K562 (cell line): ENCODE measurements at regions not wholly inside any gene's neighbourhood (a gene's known extent, or its start where the extent isn't known, plus 50 kb on each side); places are given as distances from the start of the nearest gene placed in this dataset.

ENCODE experiments used
- ATAC-seq: fragments of 200-7000 bp; cut with Tn5 transposase; 3 replicates; pipeline ENCODE4 v1.9.1; 2020; ENCODE audit warnings: moderate library complexity
- BruUV-seq: library from RNA; stranded (reverse); fragments of 400-500 nt; replicated peaks from 2 replicates; lab custom pipeline; 2021; lab: Mats Ljungman, UMichigan
- CTCF ChIA-PET: fragments of 300-600 bp; formaldehyde crosslinking; extraction: SDS; loops from one replicate; lab custom pipeline; 2021; ENCODE audit warnings: low intra/inter-chr PET ratio; lab: Yijun Ruan, JAX
- POLR2A ChIA-PET: fragments of 300-600, 350-650 bp; sonication (Branson Sonifier 250); formaldehyde crosslinking; extraction: SDS; loops from one replicate; lab custom pipeline; 2021; ENCODE audit warnings: antibody characterized with exemption, inconsistent platforms; lab: Yijun Ruan, JAX
- DNase-seq, 4 experiments: peaks; one replicate each; pipeline versions ENCODE4 v3.0.0 to v3.0.0-alpha.2; 2011 to 2018; ENCODE audit warnings: low spot score in 3 of 4, mixed read lengths in 3 of 4; ENCODE audit errors: extremely low read depth in 1 of 4
- FAIRE-seq: peaks from 2 replicates; lab custom pipeline; 2011; peaks lifted over from hg19 to GRCh38; lab: Jason Lieb, UNC
- H2AFZ ChIP-seq: 2 replicates; pipeline ENCODE4 v1.6.0; 2011; ENCODE audit warnings: low read depth, low read length, control low read depth, inconsistent platforms
- H3K27ac ChIP-seq: fragments of 200-600 bp; 3 replicates; pipeline ENCODE4 v1.8.0; 2011; ENCODE audit warnings: low read depth, mild to moderate bottlenecking, control low read depth, inconsistent platforms, low read length, moderate library complexity, mixed read lengths; ENCODE audit errors: extremely low read depth
- H3K27me3 ChIP-seq, 2 experiments: fragments of 300-600 bp in 1 of 2; 2 replicates in 1 of 2; 3 replicates in 1 of 2; pipeline versions ENCODE4 v1.6.0 to v1.8.0; 2011; ENCODE audit warnings: inconsistent platforms in 2 of 2, low read length in 2 of 2, mild to moderate bottlenecking in 1 of 2, mixed read lengths in 1 of 2, moderate library complexity in 1 of 2; ENCODE audit not compliant: control insufficient read depth in 2 of 2, insufficient read depth in 2 of 2
- H3K36me3 ChIP-seq: fragments of 300-600 bp; 3 replicates; pipeline ENCODE4 v1.8.0; 2011; ENCODE audit warnings: mild to moderate bottlenecking, low read length, inconsistent platforms; ENCODE audit not compliant: control insufficient read depth, insufficient read depth
- H3K4me1 ChIP-seq, 2 experiments: fragments of 200-600 bp in 1 of 2; replicated peaks in 1 of 2; 2 replicates in 1 of 2; 3 replicates in 1 of 2; pipeline versions ENCODE4 v1.5.1 to v1.8.0; 2011; ENCODE audit warnings: inconsistent platforms in 2 of 2, low read length in 2 of 2, mild to moderate bottlenecking in 1 of 2, mixed read lengths in 1 of 2, moderate library complexity in 1 of 2; ENCODE audit not compliant: control insufficient read depth in 2 of 2, insufficient read depth in 2 of 2
- H3K4me2 ChIP-seq: 2 replicates; pipeline ENCODE4 v1.6.1; 2011; ENCODE audit warnings: low read length, control low read depth, inconsistent platforms, mixed read lengths; ENCODE audit not compliant: insufficient read depth
- H3K4me3 ChIP-seq: fragments of 200-600 bp; sonication (generic), shearing (Covaris generic); 2 replicates; pipeline ENCODE4 v1.5.1; 2016; ENCODE audit warnings: control low read depth, inconsistent platforms
- H3K79me2 ChIP-seq: fragments of 200-600 bp; 3 replicates; pipeline ENCODE4 v1.8.0; 2011; ENCODE audit warnings: low read length, inconsistent platforms; ENCODE audit not compliant: control insufficient read depth, insufficient read depth
- H3K9ac ChIP-seq, 2 experiments: 2 replicates each; pipeline versions ENCODE4 v1.6.0 to v1.6.1; 2011; ENCODE audit warnings: low read depth in 2 of 2, low read length in 2 of 2, control low read depth in 1 of 2, inconsistent platforms in 1 of 2, mild to moderate bottlenecking in 1 of 2, mixed read lengths in 1 of 2; ENCODE audit not compliant: insufficient read depth in 1 of 2
- H3K9me1 ChIP-seq: one replicate; pipeline ENCODE4 v1.6.0; 2011; ENCODE audit warnings: inconsistent platforms, mild to moderate bottlenecking, low read length, moderate library complexity; ENCODE audit not compliant: control insufficient read depth, insufficient read depth
- H3K9me3 ChIP-seq: replicated peaks from 2 replicates; pipeline ENCODE4 v1.5.1; 2011; ENCODE audit warnings: low read depth, low read length, inconsistent platforms; ENCODE audit not compliant: control insufficient read depth, insufficient read depth
- H4K20me1 ChIP-seq: replicated peaks from 2 replicates; pipeline ENCODE4 v1.6.1; 2011; ENCODE audit warnings: low read length, inconsistent platforms, mixed read lengths; ENCODE audit not compliant: control insufficient read depth, insufficient read depth
- HBP1 ChIP-seq: fragments of 450-650 bp; formaldehyde crosslinking; IDR thresholded peaks from 2 replicates; pipeline ENCODE4 v1.4.0; 2022; ENCODE audit warnings: missing genetic modification characterization
- ID3 ChIP-seq, 2 experiments: fragments of 250-450 bp in 1 of 2; fragments of 450-650 bp in 1 of 2; sonication (Bioruptor Pico) in 1 of 2; IDR thresholded peaks; 2 replicates each; pipeline versions ENCODE4 v1.6.1 to v1.8.0; 2016 to 2021; ENCODE audit warnings: mild to moderate bottlenecking in 2 of 2, moderate library complexity in 2 of 2, missing compliant biosample characterization in 1 of 2, missing genetic modification characterization in 1 of 2
- KAT8 ChIP-seq: fragments of 450-650 bp; IDR thresholded peaks from 2 replicates; pipeline ENCODE4 v1.6.1; 2016; ENCODE audit warnings: low read depth, mild to moderate bottlenecking
- MBD2 ChIP-seq: sonication (generic); IDR thresholded peaks from 2 replicates; pipeline ENCODE4 v1.6.1; 2016; ENCODE audit warnings: low read depth, borderline replicate concordance
- NR2C1 ChIP-seq, 2 experiments: fragments of 450-650 bp; IDR thresholded peaks; 2 replicates each; pipeline ENCODE4 v1.6.1; 2017; ENCODE audit warnings: mild to moderate bottlenecking in 2 of 2, antibody characterized with exemption in 1 of 2, inconsistent platforms in 1 of 2, missing compliant biosample characterization in 1 of 2, missing genetic modification characterization in 1 of 2
- NUFIP1 ChIP-seq: fragments of 450-650 bp; IDR thresholded peaks from 2 replicates; pipeline ENCODE4 v1.6.1; 2018; ENCODE audit not compliant: partially characterized antibody
- PRPF4 ChIP-seq: fragments of 200-400 bp; formaldehyde crosslinking; IDR thresholded peaks from one replicate; pipeline ENCODE4 v1.6.1; 2017; ENCODE audit warnings: low read length, low read depth, mild to moderate bottlenecking; ENCODE audit not compliant: insufficient read depth, poor library complexity, severe bottlenecking
- SMAD3 ChIP-seq: fragments of 450-650 bp; formaldehyde crosslinking; conservative IDR thresholded peaks from 2 replicates; pipeline ENCODE4 v1.4.0; 2020; ENCODE audit warnings: mild to moderate bottlenecking
- ZNF217 ChIP-seq: sonication (generic); formaldehyde crosslinking; IDR thresholded peaks from 2 replicates; pipeline ENCODE4 v1.8.0; 2022; ENCODE audit warnings: mild to moderate bottlenecking, missing genetic modification reagents
- ZNF23 ChIP-seq: fragments of 250-450 bp; sonication (Bioruptor Pico); IDR thresholded peaks from 2 replicates; pipeline ENCODE4 v1.4.0; 2020; ENCODE audit warnings: mild to moderate bottlenecking
- ZNF583 ChIP-seq: fragments of 250-450 bp; sonication (Bioruptor Pico); IDR thresholded peaks from 2 replicates; pipeline ENCODE4 v1.4.0; 2020
- WGBS: fragments of 100-300 bp; shearing (Covaris generic); methylation state at CpG from one replicate; pipeline ENCODE4 v1.1.6; 2016; ENCODE audit warnings: low coverage, mixed read lengths; ENCODE audit not compliant: insufficient coverage; ENCODE audit errors: missing lambda C conversion rate; 5-methylcytosine and 5-hydroxymethylcytosine counted together
- in situ Hi-C: fragments of 300-500 bp; cut with MboI; formaldehyde crosslinking; loops from 4 replicates; pipeline ENCODE4 v1.15.0; 2018; ENCODE audit warnings: inconsistent platforms, mixed read lengths
- intact Hi-C: fragments of 100-400 bp; cut with micrococcal nuclease; formaldehyde crosslinking; loops from 2 replicates; pipeline ENCODE4 v1.14.2; 2022
- TF ChIP-seq, protein P1 (sequence below): fragments of 250-450 bp; sonication (Bioruptor Pico); IDR thresholded peaks from 2 replicates; pipeline ENCODE4 v1.8.0; 2021; ENCODE audit warnings: borderline replicate concordance, mild to moderate bottlenecking, moderate library complexity; ENCODE audit not compliant: poor library complexity, severe bottlenecking
- TF ChIP-seq, protein P2 (sequence below), 2 experiments: fragments of 200-800 bp in 1 of 2; sonication (Bioruptor generic) in 1 of 2; sonication (generic) in 1 of 2; formaldehyde crosslinking in 1 of 2; IDR thresholded peaks in 1 of 2; conservative IDR thresholded peaks in 1 of 2; 2 replicates each; pipeline versions ENCODE4 v1.5.0 to v1.6.1; 2016 to 2020; ENCODE audit warnings: missing compliant biosample characterization in 1 of 2, missing genetic modification characterization in 1 of 2, missing genetic modification reagents in 1 of 2
- TF ChIP-seq, protein P3 (sequence below): fragments of 450-650 bp; formaldehyde crosslinking; IDR thresholded peaks from 2 replicates; pipeline ENCODE4 v1.4.0; 2020; ENCODE audit warnings: mild to moderate bottlenecking
- TF ChIP-seq, protein P4 (sequence below): conservative IDR thresholded peaks from 2 replicates; pipeline ENCODE4 v1.6.1; 2011; ENCODE audit warnings: low read depth, mild to moderate bottlenecking, low read length; ENCODE audit not compliant: control insufficient read depth

GRCh38 chr20:52461582-52461981 lies 270.0 kb upstream of the ZFP64 start:
- no peaks in the 10 kb centered on the region for H4K20me1 ChIP-seq
- no peak for TF ChIP-seq SMAD3 (CRISPR knock-in tag)
- TF ChIP-seq PRPF4, result no peak
- no peak for TF ChIP-seq KAT8
- no peak for TF ChIP-seq HBP1 (CRISPR knock-in tag)
- TF ChIP-seq, protein P1, sequence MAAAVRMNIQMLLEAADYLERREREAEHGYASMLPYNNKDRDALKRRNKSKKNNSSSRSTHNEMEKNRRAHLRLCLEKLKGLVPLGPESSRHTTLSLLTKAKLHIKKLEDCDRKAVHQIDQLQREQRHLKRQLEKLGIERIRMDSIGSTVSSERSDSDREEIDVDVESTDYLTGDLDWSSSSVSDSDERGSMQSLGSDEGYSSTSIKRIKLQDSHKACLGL (CRISPR knock-in tag), result no peak
- TF ChIP-seq, protein P2, sequence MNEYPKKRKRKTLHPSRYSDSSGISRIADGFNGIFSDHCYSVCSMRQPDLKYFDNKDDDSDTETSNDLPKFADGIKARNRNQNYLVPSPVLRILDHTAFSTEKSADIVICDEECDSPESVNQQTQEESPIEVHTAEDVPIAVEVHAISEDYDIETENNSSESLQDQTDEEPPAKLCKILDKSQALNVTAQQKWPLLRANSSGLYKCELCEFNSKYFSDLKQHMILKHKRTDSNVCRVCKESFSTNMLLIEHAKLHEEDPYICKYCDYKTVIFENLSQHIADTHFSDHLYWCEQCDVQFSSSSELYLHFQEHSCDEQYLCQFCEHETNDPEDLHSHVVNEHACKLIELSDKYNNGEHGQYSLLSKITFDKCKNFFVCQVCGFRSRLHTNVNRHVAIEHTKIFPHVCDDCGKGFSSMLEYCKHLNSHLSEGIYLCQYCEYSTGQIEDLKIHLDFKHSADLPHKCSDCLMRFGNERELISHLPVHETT (CRISPR knock-in tag; conservative IDR thresholded peaks at IDR 0.05 in 1 of 2, IDR thresholded peaks at IDR 0.05 in 1 of 2), result no peak
- TF ChIP-seq ZNF217 (CRISPR knock-in tag), result no peak
- TF ChIP-seq NUFIP1, result no peak
- TF ChIP-seq, protein P3, sequence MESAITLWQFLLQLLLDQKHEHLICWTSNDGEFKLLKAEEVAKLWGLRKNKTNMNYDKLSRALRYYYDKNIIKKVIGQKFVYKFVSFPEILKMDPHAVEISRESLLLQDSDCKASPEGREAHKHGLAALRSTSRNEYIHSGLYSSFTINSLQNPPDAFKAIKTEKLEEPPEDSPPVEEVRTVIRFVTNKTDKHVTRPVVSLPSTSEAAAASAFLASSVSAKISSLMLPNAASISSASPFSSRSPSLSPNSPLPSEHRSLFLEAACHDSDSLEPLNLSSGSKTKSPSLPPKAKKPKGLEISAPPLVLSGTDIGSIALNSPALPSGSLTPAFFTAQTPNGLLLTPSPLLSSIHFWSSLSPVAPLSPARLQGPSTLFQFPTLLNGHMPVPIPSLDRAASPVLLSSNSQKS (CRISPR knock-in tag), result no peak
- no peak for TF ChIP-seq ZNF583
- no peak for TF ChIP-seq MBD2
- TF ChIP-seq, protein P4, sequence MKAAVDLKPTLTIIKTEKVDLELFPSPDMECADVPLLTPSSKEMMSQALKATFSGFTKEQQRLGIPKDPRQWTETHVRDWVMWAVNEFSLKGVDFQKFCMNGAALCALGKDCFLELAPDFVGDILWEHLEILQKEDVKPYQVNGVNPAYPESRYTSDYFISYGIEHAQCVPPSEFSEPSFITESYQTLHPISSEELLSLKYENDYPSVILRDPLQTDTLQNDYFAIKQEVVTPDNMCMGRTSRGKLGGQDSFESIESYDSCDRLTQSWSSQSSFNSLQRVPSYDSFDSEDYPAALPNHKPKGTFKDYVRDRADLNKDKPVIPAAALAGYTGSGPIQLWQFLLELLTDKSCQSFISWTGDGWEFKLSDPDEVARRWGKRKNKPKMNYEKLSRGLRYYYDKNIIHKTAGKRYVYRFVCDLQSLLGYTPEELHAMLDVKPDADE, result no peak
- no peak for TF ChIP-seq ZNF23 (CRISPR knock-in tag)
- no peak for TF ChIP-seq NR2C1 (IDR thresholded peaks at IDR 0.05)
- TF ChIP-seq NR2C1 (tag; IDR thresholded peaks at IDR 0.05), result no peak
- TF ChIP-seq ID3 (CRISPR knock-in tag; IDR thresholded peaks at IDR 0.05), result no peak
- no peak for TF ChIP-seq ID3 (tag; IDR thresholded peaks at IDR 0.05)
- H3K4me1 ChIP-seq, result no peaks in the 10 kb centered on the region; a peak in 1 of 5 replicates
- ChIA-PET POLR2A (no interaction called here), CTCF (no interaction called here)
- in situ Hi-C loops (no loop called here), intact Hi-C loops (no loop called here)
- WGBS, result 16% methylated on average over 7 of the region's 7 CpGs
- no peak overlapping the region for H3K4me2 ChIP-seq
- no peak for ATAC-seq
- H2AFZ ChIP-seq, result no peak overlapping the region
- H3K36me3 ChIP-seq, result no peaks in the 10 kb centered on the region
- no peak for FAIRE-seq
- H3K9me1 ChIP-seq, result no peaks in the 10 kb centered on the region
- H3K9me3 ChIP-seq, result no peaks in the 10 kb centered on the region
- BruUV-seq, result no TSS peak
- H3K27ac ChIP-seq, result no peak overlapping the region
- H3K27me3 ChIP-seq, result no peaks in the 10 kb centered on the region
- no peak overlapping the region for H3K9ac ChIP-seq
- DNase-seq, result no peak
- no peaks in the 10 kb centered on the region for H3K79me2 ChIP-seq
- H3K4me3 ChIP-seq, result no peak overlapping the region
